ENCODE measurements at regions not wholly inside any gene's neighbourhood (a gene's known extent, or its start where the extent isn't known, plus 50 kb on each side); places are given as distances from the start of the nearest gene placed in this dataset.

DNA sequence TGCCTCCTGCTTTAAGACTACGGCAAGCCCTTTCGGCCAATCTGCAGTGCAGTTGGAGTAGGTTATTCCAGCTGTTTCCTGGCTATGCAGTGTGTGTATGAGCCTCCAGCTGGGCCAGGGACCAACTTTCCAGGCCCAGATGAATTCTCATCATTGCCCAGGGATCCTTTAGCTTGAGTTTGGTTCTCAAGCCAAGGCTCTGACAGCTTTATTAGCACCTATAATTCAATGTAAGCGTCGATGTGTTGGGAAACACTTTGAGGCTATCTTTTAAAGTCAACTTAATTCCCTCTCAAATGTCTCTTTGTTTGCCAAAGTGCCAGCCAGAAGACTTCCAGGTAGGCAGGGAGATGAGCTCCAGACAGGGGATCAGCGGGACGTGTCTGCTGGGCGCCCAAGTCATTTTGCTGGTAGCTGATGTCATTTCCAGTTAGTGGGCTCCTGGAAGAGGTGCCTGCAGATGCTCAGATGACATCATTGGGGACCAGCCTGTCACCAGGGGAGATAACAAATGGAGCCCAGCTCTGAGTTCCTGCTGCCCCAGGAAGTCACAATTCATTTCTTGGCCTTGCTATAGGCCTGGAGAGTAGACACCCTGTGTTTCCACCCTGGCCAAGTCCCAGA lies 520.4 kb downstream of the SOX6 start:
- TF ChIP-seq POLR2AphosphoS5 (IDR thresholded peaks at IDR 0.05; ENCODE audit: low read depth, low read length) (no peak), PAX5 (IDR thresholded peaks at IDR 0.05; ENCODE audit: insufficient read depth, low read length, severe bottlenecking) (no peak), POLR2A (IDR thresholded peaks at IDR 0.05; ENCODE audit: low read depth, low read length) (no peak), TAF1 (IDR thresholded peaks at IDR 0.05; ENCODE audit: low read depth, low read length) (no peak), POU2F2 (IDR thresholded peaks at IDR 0.05; ENCODE audit: low read depth, low read length) (no peak), SPI1 (IDR thresholded peaks at IDR 0.05; ENCODE audit: low read depth, low read length) (no peak)
